AG10803 (cell line): ENCODE measurements at regions not wholly inside any gene's neighbourhood (a gene's known extent, or its start where the extent isn't known, plus 50 kb on each side); places are given as distances from the start of the nearest gene placed in this dataset.
"Not testable (repeated sequence)": the region's sequence is repeated elsewhere in the genome, so short reads cannot be mapped to it uniquely, and the experiment has no call there.

ENCODE experiments used
- DNase-seq: peaks from one replicate; pipeline ENCODE4 v3.0.0; 2010; ENCODE audit warnings: low read depth
- H3K4me3 ChIP-seq: 2 replicates; pipeline ENCODE4 v1.5.1; 2011; ENCODE audit warnings: mild to moderate bottlenecking, low read length, control low read depth
- TF ChIP-seq, protein P1 (sequence below): conservative IDR thresholded peaks from 2 replicates; pipeline ENCODE4 v1.5.1; 2011; ENCODE audit warnings: mild to moderate bottlenecking, low read length, control low read depth, inconsistent platforms

- no peak for DNase-seq
- H3K4me3 ChIP-seq: no peak overlapping the region
- TF ChIP-seq, protein P1, sequence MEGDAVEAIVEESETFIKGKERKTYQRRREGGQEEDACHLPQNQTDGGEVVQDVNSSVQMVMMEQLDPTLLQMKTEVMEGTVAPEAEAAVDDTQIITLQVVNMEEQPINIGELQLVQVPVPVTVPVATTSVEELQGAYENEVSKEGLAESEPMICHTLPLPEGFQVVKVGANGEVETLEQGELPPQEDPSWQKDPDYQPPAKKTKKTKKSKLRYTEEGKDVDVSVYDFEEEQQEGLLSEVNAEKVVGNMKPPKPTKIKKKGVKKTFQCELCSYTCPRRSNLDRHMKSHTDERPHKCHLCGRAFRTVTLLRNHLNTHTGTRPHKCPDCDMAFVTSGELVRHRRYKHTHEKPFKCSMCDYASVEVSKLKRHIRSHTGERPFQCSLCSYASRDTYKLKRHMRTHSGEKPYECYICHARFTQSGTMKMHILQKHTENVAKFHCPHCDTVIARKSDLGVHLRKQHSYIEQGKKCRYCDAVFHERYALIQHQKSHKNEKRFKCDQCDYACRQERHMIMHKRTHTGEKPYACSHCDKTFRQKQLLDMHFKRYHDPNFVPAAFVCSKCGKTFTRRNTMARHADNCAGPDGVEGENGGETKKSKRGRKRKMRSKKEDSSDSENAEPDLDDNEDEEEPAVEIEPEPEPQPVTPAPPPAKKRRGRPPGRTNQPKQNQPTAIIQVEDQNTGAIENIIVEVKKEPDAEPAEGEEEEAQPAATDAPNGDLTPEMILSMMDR: no peak
Observed at GRCh38 chr10:84626397-84627087, 298.2 kb downstream of the CCSER2 start.

GRCh38 chr10:84632866-84633265 lies 304.5 kb downstream of the CCSER2 start:
- H3K4me3 ChIP-seq: no peak overlapping the region
- TF ChIP-seq, protein P1: no peak
- DNase-seq: no peak

- TF ChIP-seq, protein P1: no peak
- no peak overlapping the region for H3K4me3 ChIP-seq
- no peak for DNase-seq
Observed at GRCh38 chr10:84634636-84635035, 306.2 kb downstream of the CCSER2 start.

DNA sequence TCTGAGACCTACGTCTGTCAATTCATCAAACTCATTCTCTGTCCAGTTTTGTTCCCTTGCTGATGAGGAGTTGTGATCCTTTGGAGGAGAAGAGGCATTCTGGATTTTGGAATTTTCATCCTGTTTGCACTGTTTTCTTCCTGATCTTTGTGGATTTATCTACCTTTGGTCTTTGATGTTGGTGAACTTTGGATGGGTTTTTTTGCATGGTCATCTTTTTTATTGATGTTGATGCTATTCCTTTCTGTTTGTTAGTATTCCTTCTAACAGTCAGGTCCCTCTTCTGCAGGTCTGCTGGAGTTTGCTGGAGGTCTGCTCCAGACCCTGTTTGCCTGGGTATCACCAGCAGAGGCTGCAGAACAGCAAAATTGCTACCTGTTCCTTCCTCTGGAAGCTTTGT lies 322.2 kb downstream of the CCSER2 start:
- H3K4me3 ChIP-seq, DNase-seq: not testable (repeated sequence)

- TF ChIP-seq, protein P1: no peak
- no peak overlapping the region for H3K4me3 ChIP-seq
- DNase-seq: no peak
Observed at GRCh38 chr10:84654671-84655070, 326.3 kb downstream of the CCSER2 start.

DNA sequence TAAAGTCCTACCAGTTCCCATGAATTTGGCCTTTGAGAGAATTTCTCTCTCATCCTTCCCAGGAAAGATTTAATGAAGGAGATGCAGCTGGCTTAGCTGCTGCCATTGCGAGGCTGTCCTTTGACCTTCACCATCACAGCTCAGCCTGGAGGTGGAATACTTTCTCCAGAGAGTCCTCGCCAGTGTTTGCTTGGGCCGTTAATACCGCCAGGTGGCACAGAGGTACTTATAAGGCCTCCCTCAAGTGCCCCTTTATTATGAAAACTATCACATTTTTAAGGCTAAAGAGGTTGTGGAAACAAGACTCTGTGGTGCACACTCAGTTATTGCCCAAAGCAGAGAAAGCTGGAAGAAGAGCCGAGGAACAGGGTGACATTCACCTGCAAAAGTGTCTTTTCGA lies 330.6 kb downstream of the CCSER2 start:
- TF ChIP-seq, protein P1: no peak
- H3K4me3 ChIP-seq: no peak overlapping the region
- DNase-seq: no peak

DNA sequence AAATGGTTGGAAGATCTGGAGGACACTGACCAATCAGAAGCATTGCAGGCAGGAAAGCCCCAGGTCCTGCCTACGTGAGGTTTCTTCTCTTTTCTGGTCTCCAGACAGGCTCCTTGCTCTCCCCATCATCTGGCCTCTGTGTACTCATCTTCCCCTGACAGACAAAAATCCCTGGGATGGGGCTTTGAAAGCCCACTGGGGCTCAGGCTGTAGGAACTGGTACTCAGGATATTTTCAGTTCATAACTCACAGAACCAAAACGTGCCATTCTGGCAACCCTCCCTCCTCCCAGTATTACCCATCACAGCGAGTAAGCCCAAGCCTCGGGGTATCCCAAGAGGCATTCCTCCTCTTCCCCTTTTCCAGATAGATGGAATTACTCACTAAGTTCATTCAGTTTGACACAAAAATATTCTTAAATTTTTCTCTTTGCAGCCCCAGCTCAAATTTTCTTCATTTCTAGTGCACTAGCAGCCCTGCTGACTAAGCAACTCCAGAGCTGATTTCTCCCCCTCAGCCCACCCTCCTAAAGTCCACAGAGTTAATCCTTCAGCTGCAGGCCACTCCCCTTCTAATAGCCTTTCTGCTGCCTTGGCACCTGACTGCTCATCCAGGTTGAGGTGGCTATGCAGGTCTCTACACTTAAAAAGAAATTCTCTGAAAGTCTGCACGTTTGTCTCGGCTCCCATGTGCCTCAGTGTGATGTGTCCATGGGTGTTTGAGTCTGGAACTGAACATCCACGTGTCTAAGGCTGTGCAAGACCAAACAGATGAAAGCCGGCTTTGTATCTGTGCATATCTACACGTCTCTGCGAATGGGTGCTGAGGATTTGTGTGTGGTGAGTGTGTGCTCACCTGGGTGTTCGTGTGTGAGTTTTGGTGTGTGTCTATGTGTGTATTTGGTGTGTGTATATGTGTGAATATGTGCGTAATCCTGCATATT lies 331.4 kb downstream of the CCSER2 start:
- DNase-seq: no peak
- H3K4me3 ChIP-seq: no peak overlapping the region
- TF ChIP-seq, protein P1: no peak
